ENCODE measurements at regions not wholly inside any gene's neighbourhood (a gene's known extent, or its start where the extent isn't known, plus 50 kb on each side); places are given as distances from the start of the nearest gene placed in this dataset.

- H3K27ac ChIP-seq: no peak overlapping the region
- no peak overlapping the region for H3K4me3 ChIP-seq
- DNase-seq: no peak
- no peaks in the 10 kb centered on the region for H3K27me3 ChIP-seq (ENCODE audit: low read depth)
- no peak for ATAC-seq
- no peaks in the 10 kb centered on the region for H3K9me3 ChIP-seq
- intact Hi-C loops (cut with DNase I): no loop called here
- no peaks in the 10 kb centered on the region for H3K36me3 ChIP-seq
- no peaks in the 10 kb centered on the region for H3K4me1 ChIP-seq
- no peak for TF ChIP-seq CTCF (IDR thresholded peaks at IDR 0.05)
Measured at GRCh38 chr2:196376984-196377877, 205.9 kb upstream of the STK17B start.

- Histone ChIP-seq H3K27ac (no peak overlapping the region), H3K4me3 (no peak overlapping the region), H3K36me3 (no peaks in the 10 kb centered on the region), H3K27me3 (ENCODE audit: low read depth) (no peaks in the 10 kb centered on the region), H3K4me1 (no peaks in the 10 kb centered on the region), H3K9me3 (no peaks in the 10 kb centered on the region)
- TF ChIP-seq CTCF (IDR thresholded peaks at IDR 0.05): no peak
- DNase-seq (no peak), ATAC-seq (no peak)
- intact Hi-C loops (cut with DNase I): no loop called here
Measured at GRCh38 chr2:196379600-196379999, 208.2 kb upstream of the STK17B start.

- intact Hi-C loops (cut with DNase I): no loop called here
- H3K27ac ChIP-seq: no peak overlapping the region
- H3K27me3 ChIP-seq (ENCODE audit: low read depth): no peaks in the 10 kb centered on the region
- H3K4me1 ChIP-seq: no peaks in the 10 kb centered on the region
- H3K4me3 ChIP-seq: no peak overlapping the region
- no peaks in the 10 kb centered on the region for H3K9me3 ChIP-seq
- ATAC-seq: no peak
- H3K36me3 ChIP-seq: no peaks in the 10 kb centered on the region
- TF ChIP-seq CTCF (IDR thresholded peaks at IDR 0.05): no peak
- no peak for DNase-seq
Measured at GRCh38 chr2:196380098-196380497, 208.7 kb upstream of the STK17B start.

- no peak overlapping the region for H3K4me3 ChIP-seq
- TF ChIP-seq CTCF (IDR thresholded peaks at IDR 0.05): no peak
- DNase-seq (no peak), ATAC-seq (no peak)
- H3K27ac ChIP-seq: no peak overlapping the region
- intact Hi-C loops (cut with DNase I): no loop called here
- no peaks in the 10 kb centered on the region for H3K9me3 ChIP-seq
- H3K36me3 ChIP-seq: no peaks in the 10 kb centered on the region
- no peaks in the 10 kb centered on the region for H3K27me3 ChIP-seq (ENCODE audit: low read depth)
- H3K4me1 ChIP-seq: no peaks in the 10 kb centered on the region
Measured at GRCh38 chr2:196380575-196380974, 209.2 kb upstream of the STK17B start.

GRCh38 chr2:196381464-196381863 lies 210.1 kb upstream of the STK17B start:
- Histone ChIP-seq H3K36me3 (no peaks in the 10 kb centered on the region), H3K9me3 (no peaks in the 10 kb centered on the region), H3K27me3 (ENCODE audit: low read depth) (no peaks in the 10 kb centered on the region), H3K4me1 (no peaks in the 10 kb centered on the region), H3K27ac (no peak overlapping the region), H3K4me3 (no peak overlapping the region)
- TF ChIP-seq CTCF (IDR thresholded peaks at IDR 0.05): no peak
- no peak for DNase-seq
- no peak for ATAC-seq
- intact Hi-C loops (cut with DNase I): no loop called here

Measured in lower lobe of right lung (tissue), 2 donors.